Activated CD4-positive, alpha-beta memory T cell treated with anti-CD3 and anti-CD28 coated beads for 36 hours (primary cell): ENCODE measurements at regions not wholly inside any gene's neighbourhood (a gene's known extent, or its start where the extent isn't known, plus 50 kb on each side); places are given as distances from the start of the nearest gene placed in this dataset.
"Not testable (repeated sequence)": the region's sequence is repeated elsewhere in the genome, so short reads cannot be mapped to it uniquely, and the experiment has no call there.

Experiments
- CTCF ChIA-PET: fragments of 350-600 bp; sonication (Branson Sonifier 250); formaldehyde crosslinking; loops from one replicate; lab custom pipeline; 2021; ENCODE audit warnings: antibody characterized with exemption, inconsistent platforms; lab: Charles Lee
- POLR2A ChIA-PET: fragments of 350-600 bp; sonication (Branson Sonifier 250); formaldehyde crosslinking; loops from one replicate; lab custom pipeline; 2021; ENCODE audit warnings: antibody characterized with exemption; lab: Charles Lee
- DNase-seq: peaks from one replicate; pipeline ENCODE4 v3.0.0-alpha.2; 2020
- H3K27ac Mint-ChIP-seq: one replicate; pipeline ENCODE4 v1.8.0; 2021; ENCODE audit warnings: mixed read lengths
- H3K27me3 Mint-ChIP-seq: one replicate; pipeline ENCODE4 v1.8.0; 2021; ENCODE audit warnings: mixed read lengths
- H3K36me3 Mint-ChIP-seq: one replicate; pipeline ENCODE4 v1.8.0; 2021; ENCODE audit warnings: mixed read lengths
- H3K4me1 Mint-ChIP-seq: one replicate; pipeline ENCODE4 v1.8.0; 2021; ENCODE audit warnings: low read depth, mixed read lengths
- H3K4me3 Mint-ChIP-seq: one replicate; pipeline ENCODE4 v1.8.0; 2021; ENCODE audit warnings: mild to moderate bottlenecking, mixed read lengths
- H3K9me3 Mint-ChIP-seq: one replicate; pipeline ENCODE4 v1.8.0; 2021; ENCODE audit warnings: mixed read lengths
- intact Hi-C: fragments of 100-400 bp; cut with micrococcal nuclease; formaldehyde crosslinking; loops from one replicate; pipeline ENCODE4 v1.15.1; 2023

DNA sequence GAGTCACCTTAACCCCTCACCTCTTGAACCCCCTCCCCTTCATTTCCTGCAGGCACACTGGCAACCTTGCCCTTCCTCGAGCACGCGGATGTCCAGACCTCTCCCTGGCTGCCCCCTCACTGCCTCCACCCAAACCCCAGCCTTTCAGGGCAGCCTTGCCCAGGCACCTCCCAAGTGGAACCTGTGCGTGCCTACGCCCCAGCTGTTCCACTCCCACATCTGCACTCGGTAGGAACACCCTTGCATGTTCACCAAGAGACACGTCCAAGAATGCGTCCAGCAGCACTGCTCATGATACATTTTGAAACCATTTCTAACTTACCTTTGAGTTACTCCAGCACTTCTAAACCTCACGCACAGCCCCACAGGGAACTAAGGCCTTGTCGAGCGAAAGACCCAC, 93.8 kb upstream of the YWHAQ start:
- ChIA-PET POLR2A (no interaction called here), CTCF (no interaction called here)
- intact Hi-C loops: no loop called here
- DNase-seq: no peak
- H3K4me1 Mint-ChIP-seq: no peaks in the 10 kb centered on the region
- no peaks in the 10 kb centered on the region for H3K27me3 Mint-ChIP-seq
- H3K4me3 Mint-ChIP-seq: no peak overlapping the region
- H3K27ac Mint-ChIP-seq: no peak overlapping the region
- H3K9me3 Mint-ChIP-seq: no peaks in the 10 kb centered on the region
- H3K36me3 Mint-ChIP-seq: no peaks in the 10 kb centered on the region

DNA sequence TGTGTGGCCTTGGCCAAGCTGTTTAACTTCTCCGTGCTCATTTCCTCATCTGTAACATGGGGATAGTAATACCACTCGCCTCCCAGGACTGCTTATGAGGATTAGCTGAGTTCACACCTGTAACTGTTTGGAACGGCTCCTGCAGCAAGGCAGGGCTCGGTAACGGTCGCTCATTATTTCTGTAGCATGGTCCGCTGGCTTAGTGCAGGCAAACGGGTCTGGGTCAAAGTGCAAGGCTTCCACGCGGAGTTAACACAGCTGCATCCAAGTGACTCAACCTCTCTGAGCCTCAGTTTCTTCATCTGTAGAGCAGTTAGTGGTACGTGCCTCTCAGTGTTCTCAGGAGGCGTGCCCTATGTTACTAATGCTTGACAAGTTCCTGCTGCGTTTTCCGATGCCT, 94.3 kb upstream of the YWHAQ start:
- intact Hi-C loops: no loop called here
- no peak for DNase-seq
- no peaks in the 10 kb centered on the region for H3K27me3 Mint-ChIP-seq
- H3K4me1 Mint-ChIP-seq: no peaks in the 10 kb centered on the region
- H3K4me3 Mint-ChIP-seq: no peak overlapping the region
- H3K27ac Mint-ChIP-seq: no peak overlapping the region
- H3K36me3 Mint-ChIP-seq: no peaks in the 10 kb centered on the region
- ChIA-PET CTCF (no interaction called here), POLR2A (no interaction called here)
- no peaks in the 10 kb centered on the region for H3K9me3 Mint-ChIP-seq

DNA sequence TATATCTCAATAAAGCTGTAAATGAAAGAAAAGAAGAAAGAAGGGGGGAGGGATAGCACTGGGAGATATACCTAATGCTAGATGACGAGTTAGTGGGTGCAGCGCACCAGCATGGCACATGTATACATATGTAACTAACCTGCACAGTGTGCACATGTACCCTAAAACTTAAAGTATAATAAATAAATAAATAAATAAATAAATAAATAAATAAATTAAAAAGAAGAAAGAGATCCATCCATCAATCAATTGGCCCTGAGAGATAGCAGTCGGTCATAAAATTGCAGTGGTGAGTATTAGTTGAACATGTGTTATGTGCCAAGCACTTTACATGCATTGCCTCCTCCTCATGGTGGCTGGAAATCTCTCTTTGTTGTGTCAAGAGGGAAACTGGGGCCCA, 95.2 kb upstream of the YWHAQ start:
- H3K4me1 Mint-ChIP-seq, H3K9me3 Mint-ChIP-seq, DNase-seq, CTCF ChIA-PET, intact Hi-C loops, H3K36me3 Mint-ChIP-seq, H3K27me3 Mint-ChIP-seq, POLR2A ChIA-PET, H3K27ac Mint-ChIP-seq, H3K4me3 Mint-ChIP-seq: not testable (repeated sequence)

DNA sequence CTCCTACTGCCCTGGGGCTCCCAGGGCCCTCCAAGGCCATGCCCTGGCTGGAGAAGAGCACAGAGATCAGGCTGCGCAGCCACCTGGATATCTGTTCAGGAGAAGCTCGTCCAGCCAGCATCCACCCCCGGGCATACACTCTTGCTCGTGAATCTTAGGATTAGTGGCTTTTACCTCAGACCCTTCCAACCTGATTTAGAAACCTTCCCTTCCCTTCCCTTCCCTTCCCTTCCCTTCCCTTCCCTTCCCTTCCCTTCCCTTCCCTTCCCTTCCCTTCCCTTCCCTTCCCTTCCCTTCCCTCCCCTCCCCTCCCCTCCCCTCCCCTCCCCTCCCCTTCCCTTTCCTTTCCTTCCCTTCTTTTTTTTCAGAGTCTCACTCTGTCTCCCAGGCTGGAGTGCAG, 99.7 kb upstream of the YWHAQ start:
- H3K36me3 Mint-ChIP-seq: not testable (repeated sequence)

DNA sequence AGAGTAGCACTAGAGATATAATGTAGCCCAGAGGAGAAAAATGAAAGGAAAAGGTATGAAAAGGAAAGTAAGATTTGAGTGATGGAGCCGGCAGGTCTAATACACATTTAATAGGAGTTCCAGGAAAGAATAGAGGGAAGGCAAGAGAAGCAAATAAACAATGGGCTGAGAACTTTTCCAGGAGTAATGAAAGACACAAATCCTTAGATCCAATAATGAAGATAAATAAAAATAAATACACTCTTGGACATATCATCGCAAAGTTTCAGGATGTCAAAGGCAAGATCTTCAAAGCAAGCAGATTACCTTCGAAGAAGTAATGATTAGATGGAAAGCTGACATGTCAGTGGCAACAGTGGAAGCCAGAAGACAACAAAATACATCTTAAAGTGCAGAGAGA, 102.0 kb upstream of the YWHAQ start:
- no peak overlapping the region for H3K27ac Mint-ChIP-seq
- POLR2A ChIA-PET: no interaction called here

More for the DNA sequence above, 99.7 kb upstream of the YWHAQ start:
- intact Hi-C loops, H3K27me3 Mint-ChIP-seq, DNase-seq, H3K4me3 Mint-ChIP-seq, H3K4me1 Mint-ChIP-seq, POLR2A ChIA-PET, H3K27ac Mint-ChIP-seq: not testable (repeated sequence)
- CTCF ChIA-PET: interaction anchor here (1.9 kb wide), 1 partner anchor 69 kb away, joined by 5 read pairs; no protein-coding TSS in a partner anchor
- H3K9me3 Mint-ChIP-seq: peaks cover 11% of the 10 kb centered on the region

DNA sequence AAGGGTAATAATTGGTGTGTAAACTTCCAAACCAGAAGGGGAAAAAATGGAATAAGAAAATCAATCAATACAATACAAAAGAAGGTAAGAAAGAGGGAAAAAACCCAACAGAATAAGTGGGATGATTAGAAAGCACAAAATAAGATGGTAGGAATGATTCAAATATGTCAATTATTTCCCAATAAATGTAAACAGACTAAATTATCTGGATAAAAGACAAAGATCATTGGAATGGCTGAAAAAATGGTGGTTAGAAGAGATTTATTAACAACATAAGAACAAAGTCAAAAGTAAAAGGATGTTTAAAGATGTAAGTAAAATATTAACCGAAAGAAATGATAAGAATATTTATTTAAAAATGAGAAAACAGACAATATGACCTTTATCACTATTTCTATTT, 103.5 kb upstream of the YWHAQ start:
- ChIA-PET CTCF (interaction anchor here (1.1 kb wide), 1 partner anchor 31 kb away, joined by 4 read pairs; no protein-coding TSS in a partner anchor), POLR2A (no interaction called here)
- Mint-ChIP-seq H3K9me3 (peaks cover 11% of the 10 kb centered on the region), H3K27ac (no peak overlapping the region), H3K4me1 (peaks cover 42% of the 10 kb centered on the region), H3K27me3 (no peaks in the 10 kb centered on the region), H3K36me3 (no peaks in the 10 kb centered on the region), H3K4me3 (no peak overlapping the region)
- no peak for DNase-seq
- intact Hi-C loops: no loop called here

More for the DNA sequence above, 102.0 kb upstream of the YWHAQ start:
- no peak for DNase-seq
- Mint-ChIP-seq H3K4me3 (no peak overlapping the region), H3K4me1 (peaks cover 27% of the 10 kb centered on the region), H3K36me3 (no peaks in the 10 kb centered on the region), H3K27me3 (no peaks in the 10 kb centered on the region), H3K9me3 (peaks cover 11% of the 10 kb centered on the region)
- intact Hi-C loops: no loop called here
- CTCF ChIA-PET: no interaction called here

DNA sequence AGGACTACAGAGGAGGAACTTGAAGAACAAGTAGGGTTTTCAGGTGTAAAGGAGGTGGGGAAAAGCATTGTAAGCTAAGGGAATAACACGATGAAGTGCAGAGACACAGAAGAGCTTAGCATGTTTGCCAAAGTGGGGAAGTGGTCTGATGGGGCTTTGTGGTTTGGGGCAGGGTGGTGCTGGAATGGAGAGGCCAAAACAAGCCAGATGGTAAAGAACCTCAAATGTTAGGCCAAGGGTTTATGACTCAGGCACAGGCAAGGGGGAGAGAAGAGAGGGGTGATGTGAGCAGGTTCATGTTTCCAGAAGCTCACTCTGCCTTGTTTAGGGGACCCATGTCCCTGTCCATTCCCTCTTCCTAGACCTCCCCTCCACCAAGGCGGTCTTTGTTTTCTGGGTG, 104.5 kb upstream of the YWHAQ start:
- H3K4me3 Mint-ChIP-seq: no peak overlapping the region
- H3K4me1 Mint-ChIP-seq: peaks cover 49% of the 10 kb centered on the region
- DNase-seq: peak; percentile 46
- peak overlapping the region; percentile 77 for H3K27ac Mint-ChIP-seq
- H3K9me3 Mint-ChIP-seq: peaks cover 11% of the 10 kb centered on the region
- no peaks in the 10 kb centered on the region for H3K27me3 Mint-ChIP-seq
- ChIA-PET POLR2A (no interaction called here), CTCF (interaction anchor here (1.1 kb wide), 1 partner anchor 32 kb away, joined by 4 read pairs; no protein-coding TSS in a partner anchor)
- no peaks in the 10 kb centered on the region for H3K36me3 Mint-ChIP-seq
- intact Hi-C loops: no loop called here

DNA sequence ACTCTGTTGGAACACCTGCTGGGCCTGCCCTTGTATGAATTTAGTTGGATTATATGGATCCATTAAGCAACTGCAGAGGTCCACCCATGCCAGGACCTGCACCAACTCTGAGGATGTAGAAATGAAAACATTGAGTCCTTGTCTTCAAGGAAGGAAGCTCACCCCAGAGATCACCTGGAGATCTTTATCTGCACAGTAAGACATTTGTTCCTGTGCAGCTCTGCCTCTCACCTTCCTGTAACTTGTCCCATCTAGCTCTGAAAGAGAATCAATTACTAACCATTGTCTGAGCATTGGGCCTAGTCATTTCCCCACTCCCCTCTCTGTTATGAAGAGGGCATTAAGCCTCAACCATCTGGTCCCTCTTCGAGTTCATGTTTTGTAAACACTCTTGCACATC, 105.2 kb upstream of the YWHAQ start:
- POLR2A ChIA-PET: no interaction called here
- Mint-ChIP-seq H3K9me3 (peaks cover 11% of the 10 kb centered on the region), H3K4me3 (no peak overlapping the region), H3K27ac (peak overlapping the region; percentile 77), H3K4me1 (peaks cover 52% of the 10 kb centered on the region), H3K36me3 (no peaks in the 10 kb centered on the region), H3K27me3 (no peaks in the 10 kb centered on the region)
- CTCF ChIA-PET: interaction anchor here (0.9 kb wide), 1 partner anchor 27 kb away, joined by 3 read pairs; no protein-coding TSS in a partner anchor
- peak; percentile 31 for DNase-seq
- intact Hi-C loops: no loop called here

DNA sequence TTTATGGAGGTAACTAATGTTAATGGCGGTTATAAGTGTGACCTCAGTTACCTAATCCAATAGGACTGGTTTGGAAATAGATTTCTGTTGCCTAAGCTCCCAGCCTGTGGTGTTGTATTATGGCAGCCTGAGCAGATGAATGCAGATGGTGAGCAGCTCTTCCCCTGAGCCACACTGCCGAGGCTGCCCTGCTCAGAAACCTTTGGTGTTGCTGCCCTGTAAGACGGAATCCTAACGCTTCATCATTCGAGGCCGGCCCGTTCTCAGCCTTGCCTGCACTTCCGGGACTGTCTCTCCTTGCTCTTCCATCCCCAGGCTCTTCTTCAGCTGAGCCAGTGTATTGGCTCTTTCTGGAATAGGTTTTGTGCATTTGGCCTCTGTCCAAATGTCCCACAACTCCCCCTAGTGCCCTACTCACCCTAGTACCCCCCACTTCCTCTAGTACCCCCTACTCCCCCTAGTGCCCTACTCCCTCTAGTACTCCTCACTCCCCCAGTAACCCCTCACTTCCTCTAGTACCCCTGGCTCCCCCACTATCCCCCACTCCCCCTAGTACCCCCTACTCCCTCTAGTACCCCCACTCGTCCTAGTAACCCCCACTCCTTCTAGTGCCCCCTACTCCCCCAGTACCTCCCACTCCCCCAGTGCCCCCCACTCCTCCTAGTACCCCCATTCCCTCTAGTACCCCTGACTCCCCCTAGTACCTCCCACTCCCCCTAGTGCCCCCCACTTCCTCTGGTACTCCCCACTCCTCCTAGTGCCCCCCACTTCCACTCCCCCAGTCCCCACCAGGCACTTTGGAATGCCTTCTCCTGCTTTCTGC, 106.0 kb upstream of the TAF1B start:
- Mint-ChIP-seq H3K4me1 (peaks cover 52% of the 10 kb centered on the region), H3K36me3 (no peaks in the 10 kb centered on the region), H3K27me3 (no peaks in the 10 kb centered on the region), H3K4me3 (no peak overlapping the region), H3K27ac (peak overlapping the region; percentile 89), H3K9me3 (peaks cover 11% of the 10 kb centered on the region)
- ChIA-PET POLR2A (interaction anchor here (1.2 to 1.7 kb wide), 3 partner anchors 12 to 28 kb away, joined by 4 to 7 read pairs (median 5); no protein-coding TSS in a partner anchor), CTCF (interaction anchor here (0.8 to 1.4 kb wide), 5 partner anchors 32 to 107 kb away, joined by 3 to 7 read pairs (median 3); no protein-coding TSS in a partner anchor)
- intact Hi-C loops: no loop called here
- DNase-seq: no peak

DNA sequence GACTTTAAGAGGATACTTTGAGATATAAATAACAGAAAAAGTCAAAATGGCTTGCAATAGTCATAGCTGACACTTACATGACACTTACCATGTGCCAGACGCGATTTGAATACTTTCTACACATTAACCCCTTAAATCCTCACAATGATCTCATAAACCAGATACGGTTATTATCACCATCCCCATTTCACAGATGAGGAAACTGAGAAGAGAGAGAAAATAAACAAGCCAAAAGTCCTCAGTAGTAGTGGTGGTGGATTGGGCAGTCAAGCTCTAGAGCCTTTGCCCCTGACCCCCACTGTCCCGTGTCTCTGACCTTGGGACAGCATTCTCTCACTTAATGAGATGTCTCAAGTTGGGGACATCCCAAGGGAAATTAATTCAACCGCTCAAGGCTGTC, 105.2 kb upstream of the TAF1B start:
- peak overlapping the region; percentile 75 for H3K4me3 Mint-ChIP-seq
- ChIA-PET POLR2A (interaction anchor here (1.0 to 3.6 kb wide), 5 partner anchors 11 to 107 kb away, joined by 4 to 12 read pairs (median 5); partner anchors contain the start of gene YWHAQ), CTCF (interaction anchor here (0.8 to 2.9 kb wide), 5 partner anchors 26 to 108 kb away, joined by 3 to 9 read pairs (median 3); no protein-coding TSS in a partner anchor)
- no peak for DNase-seq
- intact Hi-C loops: loop anchor here (1.0 to 2.0 kb wide), 5 partner anchors 15 to 183 kb away; partner anchors contain the start of gene ADAM17
- peaks cover 11% of the 10 kb centered on the region for H3K9me3 Mint-ChIP-seq
- no peaks in the 10 kb centered on the region for H3K27me3 Mint-ChIP-seq
- peak overlapping the region; percentile 89 for H3K27ac Mint-ChIP-seq
- no peaks in the 10 kb centered on the region for H3K36me3 Mint-ChIP-seq
- peaks cover 52% of the 10 kb centered on the region for H3K4me1 Mint-ChIP-seq

DNA sequence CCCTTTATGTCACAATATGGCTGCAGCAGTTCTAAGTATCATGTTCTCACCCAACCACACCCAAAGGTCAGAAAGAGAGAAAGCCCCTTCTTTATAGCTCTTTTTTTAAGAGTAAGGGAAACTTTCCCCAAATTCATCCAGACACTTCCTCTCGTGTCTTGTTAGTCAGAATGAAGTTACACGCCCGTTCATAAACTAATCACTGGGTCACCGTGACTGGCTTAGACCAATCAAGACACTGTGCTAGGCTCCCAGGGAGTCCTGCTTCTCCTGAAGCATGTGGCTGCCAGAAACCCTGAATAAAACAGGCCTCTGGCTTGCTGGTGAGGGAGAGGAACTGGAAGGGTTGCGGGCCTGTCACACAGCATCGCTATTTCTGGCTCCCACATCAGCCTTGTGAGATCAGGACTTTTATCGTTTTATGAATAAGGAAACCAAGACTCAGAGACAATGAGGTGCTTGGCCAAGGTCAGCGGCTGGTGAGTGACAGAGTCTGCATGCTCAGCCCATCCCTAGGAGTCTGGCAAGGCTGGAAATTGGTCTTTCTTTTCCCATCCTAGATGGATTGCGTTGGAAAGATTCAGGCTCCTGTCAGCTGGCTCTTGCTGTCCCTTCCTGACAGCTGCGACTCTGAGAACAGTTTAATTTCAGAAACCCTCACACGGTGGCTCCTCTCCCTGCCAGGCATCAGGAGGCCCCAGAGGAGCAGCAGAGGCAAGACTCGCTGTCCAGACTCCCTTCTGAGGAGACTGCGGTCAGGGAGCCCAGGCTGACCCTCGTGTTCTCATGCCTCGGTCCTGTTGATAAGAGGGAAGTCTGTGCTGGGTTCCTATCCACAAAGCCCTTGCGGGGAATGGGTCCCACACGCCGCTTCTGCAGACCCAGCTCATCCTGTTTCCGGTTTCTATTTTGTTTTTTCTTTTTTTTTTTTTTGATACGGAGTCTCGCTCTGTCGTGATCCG, 104.5 kb upstream of the TAF1B start:
- POLR2A ChIA-PET: interaction anchor here (1.0 to 3.6 kb wide), 5 partner anchors 10 to 108 kb away, joined by 4 to 12 read pairs (median 5); partner anchors contain the start of gene YWHAQ
- peak; percentile 65 for DNase-seq

More for the DNA sequence above, 104.5 kb upstream of the TAF1B start:
- CTCF ChIA-PET: interaction anchor here (0.8 to 2.9 kb wide), 5 partner anchors 9 to 75 kb away, joined by 3 to 9 read pairs (median 5); no protein-coding TSS in a partner anchor
- intact Hi-C loops: loop anchor here (1.0 to 2.0 kb wide), 6 partner anchors 9 to 184 kb away; partner anchors contain the start of gene ADAM17
- peak overlapping the region; percentile 75 for H3K4me3 Mint-ChIP-seq
- peaks cover 11% of the 10 kb centered on the region for H3K9me3 Mint-ChIP-seq
- no peaks in the 10 kb centered on the region for H3K36me3 Mint-ChIP-seq
- no peaks in the 10 kb centered on the region for H3K27me3 Mint-ChIP-seq
- peaks cover 52% of the 10 kb centered on the region for H3K4me1 Mint-ChIP-seq
- peak overlapping the region; percentile 89 for H3K27ac Mint-ChIP-seq
